ENCODE measurements at regions not wholly inside any gene's neighbourhood (a gene's known extent, or its start where the extent isn't known, plus 50 kb on each side); places are given as distances from the start of the nearest gene placed in this dataset.

- TF ChIP-seq CTCF (IDR thresholded peaks at IDR 0.05) (no peak), POLR2A (IDR thresholded peaks at IDR 0.05) (no peak)
Measured at GRCh38 chr5:112573441-112573840, 154.4 kb upstream of the EPB41L4A start.

All from prostate gland (tissue), 2 donors.